Parathyroid adenoma (tissue), 2 donors: ENCODE measurements at regions not wholly inside any gene's neighbourhood (a gene's known extent, or its start where the extent isn't known, plus 50 kb on each side); places are given as distances from the start of the nearest gene placed in this dataset.

Source experiments
- H2AFZ ChIP-seq: fragments of 300-600 bp; sonication (generic); one replicate; pipeline ENCODE4 v1.7.0; 2017; ENCODE audit warnings: antibody characterized with exemption, mild to moderate bottlenecking
- H3K27ac ChIP-seq: fragments of 300-600 bp; sonication (generic); one replicate; pipeline ENCODE4 v1.7.0; 2017
- H3K27me3 ChIP-seq: fragments of 300-600 bp; sonication (generic); one replicate; pipeline ENCODE4 v1.7.0; 2017; ENCODE audit warnings: low read length; ENCODE audit not compliant: control insufficient read depth, insufficient read depth
- H3K36me3 ChIP-seq: fragments of 300-600 bp; sonication (generic); one replicate; pipeline ENCODE4 v1.7.0; 2017; ENCODE audit warnings: low read length; ENCODE audit not compliant: control insufficient read depth, insufficient read depth
- H3K4me1 ChIP-seq: fragments of 300-600 bp; sonication (generic); one replicate; pipeline ENCODE4 v1.7.0; 2017; ENCODE audit warnings: control low read depth
- H3K4me2 ChIP-seq: fragments of 300-600 bp; sonication (generic); one replicate; pipeline ENCODE4 v1.7.0; 2017; ENCODE audit warnings: low read length
- H3K4me3 ChIP-seq: fragments of 300-600 bp; sonication (generic); one replicate; pipeline ENCODE4 v1.7.0; 2017; ENCODE audit warnings: low read depth, low read length
- H3K79me2 ChIP-seq: fragments of 300-600 bp; sonication (generic); one replicate; pipeline ENCODE4 v1.7.0; 2017; ENCODE audit warnings: control low read depth
- H3K9ac ChIP-seq: fragments of 300-600 bp; sonication (generic); one replicate; pipeline ENCODE4 v1.7.0; 2017; ENCODE audit warnings: mild to moderate bottlenecking
- H3K9me3 ChIP-seq: fragments of 300-600 bp; sonication (generic); one replicate; pipeline ENCODE4 v1.7.0; 2017; ENCODE audit warnings: low read length; ENCODE audit not compliant: control insufficient read depth
- TF ChIP-seq, protein P1 (sequence below): fragments of 300-600 bp; sonication (generic); IDR thresholded peaks from one replicate; pipeline ENCODE4 v1.7.0; 2017; ENCODE audit warnings: antibody characterized with exemption, mild to moderate bottlenecking
- donor health status: primary hyperparathyroidism.

DNA sequence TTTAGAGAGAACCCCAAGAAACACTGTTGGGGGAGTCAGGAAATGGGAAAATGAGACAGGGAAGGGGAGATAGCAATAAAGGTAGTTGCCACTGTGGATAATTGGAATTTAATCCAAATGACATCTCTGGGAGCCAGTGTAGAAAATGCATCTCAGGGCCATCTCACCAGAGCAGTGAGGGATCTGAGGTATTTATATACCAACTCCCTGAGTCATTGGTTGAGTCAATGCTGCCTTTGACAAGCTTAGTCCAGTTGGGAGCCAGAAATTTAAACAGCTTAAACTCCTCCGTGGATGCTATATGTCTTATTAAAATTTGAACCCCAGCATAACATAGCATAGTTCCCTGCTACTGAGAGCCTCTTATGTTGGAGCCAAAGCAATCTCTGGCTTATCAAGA lies 140.3 kb downstream of the SLC30A10 start:
- Histone ChIP-seq H3K4me3 (no peak overlapping the region), H3K79me2 (no peaks in the 10 kb centered on the region), H3K9me3 (no peaks in the 10 kb centered on the region), H3K4me2 (no peak overlapping the region), H3K27ac (no peak overlapping the region), H2AFZ (no peak overlapping the region), H3K9ac (no peak overlapping the region), H3K4me1 (no peaks in the 10 kb centered on the region), H3K36me3 (no peaks in the 10 kb centered on the region), H3K27me3 (no peaks in the 10 kb centered on the region)
- TF ChIP-seq, protein P1, sequence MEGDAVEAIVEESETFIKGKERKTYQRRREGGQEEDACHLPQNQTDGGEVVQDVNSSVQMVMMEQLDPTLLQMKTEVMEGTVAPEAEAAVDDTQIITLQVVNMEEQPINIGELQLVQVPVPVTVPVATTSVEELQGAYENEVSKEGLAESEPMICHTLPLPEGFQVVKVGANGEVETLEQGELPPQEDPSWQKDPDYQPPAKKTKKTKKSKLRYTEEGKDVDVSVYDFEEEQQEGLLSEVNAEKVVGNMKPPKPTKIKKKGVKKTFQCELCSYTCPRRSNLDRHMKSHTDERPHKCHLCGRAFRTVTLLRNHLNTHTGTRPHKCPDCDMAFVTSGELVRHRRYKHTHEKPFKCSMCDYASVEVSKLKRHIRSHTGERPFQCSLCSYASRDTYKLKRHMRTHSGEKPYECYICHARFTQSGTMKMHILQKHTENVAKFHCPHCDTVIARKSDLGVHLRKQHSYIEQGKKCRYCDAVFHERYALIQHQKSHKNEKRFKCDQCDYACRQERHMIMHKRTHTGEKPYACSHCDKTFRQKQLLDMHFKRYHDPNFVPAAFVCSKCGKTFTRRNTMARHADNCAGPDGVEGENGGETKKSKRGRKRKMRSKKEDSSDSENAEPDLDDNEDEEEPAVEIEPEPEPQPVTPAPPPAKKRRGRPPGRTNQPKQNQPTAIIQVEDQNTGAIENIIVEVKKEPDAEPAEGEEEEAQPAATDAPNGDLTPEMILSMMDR: no peak

DNA sequence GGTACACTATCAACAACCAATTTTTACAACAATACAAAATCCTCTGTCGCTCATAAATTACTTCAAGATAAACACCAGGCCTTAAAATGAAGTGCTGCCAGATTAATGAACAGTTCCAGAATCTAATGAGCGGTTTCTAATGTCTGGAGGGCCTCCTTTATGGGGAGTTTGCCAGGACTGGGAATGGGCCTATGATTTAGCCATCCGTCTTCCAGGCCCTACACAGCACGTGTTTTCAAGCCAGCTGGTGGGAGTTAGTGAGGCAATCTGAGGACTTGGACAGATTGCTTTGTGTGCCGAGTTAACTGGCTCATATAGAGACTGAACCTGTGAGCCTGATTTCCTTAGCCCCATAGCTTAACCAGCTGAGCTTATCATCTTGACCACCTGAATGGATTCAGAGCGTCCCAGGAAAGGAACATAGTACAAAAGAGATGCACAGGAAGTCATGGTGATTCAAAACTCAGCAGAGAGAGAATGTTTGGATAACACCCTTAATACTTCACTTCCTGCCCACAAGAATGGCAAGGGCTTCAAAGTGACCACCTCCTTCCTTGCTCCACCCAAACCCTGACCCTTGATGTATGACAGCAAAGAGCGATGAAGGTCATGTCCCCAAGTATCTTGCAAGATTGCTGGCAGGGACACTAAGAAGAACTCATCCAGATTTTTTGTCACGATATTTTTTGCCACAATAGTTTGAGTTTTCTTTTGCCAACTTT lies 143.5 kb downstream of the SLC30A10 start:
- Histone ChIP-seq H3K4me1 (no peaks in the 10 kb centered on the region), H3K4me2 (no peak overlapping the region), H3K79me2 (no peaks in the 10 kb centered on the region), H3K9me3 (no peaks in the 10 kb centered on the region), H3K4me3 (no peak overlapping the region), H3K27ac (no peak overlapping the region), H3K9ac (no peak overlapping the region), H3K36me3 (no peaks in the 10 kb centered on the region), H3K27me3 (no peaks in the 10 kb centered on the region), H2AFZ (no peak overlapping the region)
- TF ChIP-seq, protein P1: no peak

DNA sequence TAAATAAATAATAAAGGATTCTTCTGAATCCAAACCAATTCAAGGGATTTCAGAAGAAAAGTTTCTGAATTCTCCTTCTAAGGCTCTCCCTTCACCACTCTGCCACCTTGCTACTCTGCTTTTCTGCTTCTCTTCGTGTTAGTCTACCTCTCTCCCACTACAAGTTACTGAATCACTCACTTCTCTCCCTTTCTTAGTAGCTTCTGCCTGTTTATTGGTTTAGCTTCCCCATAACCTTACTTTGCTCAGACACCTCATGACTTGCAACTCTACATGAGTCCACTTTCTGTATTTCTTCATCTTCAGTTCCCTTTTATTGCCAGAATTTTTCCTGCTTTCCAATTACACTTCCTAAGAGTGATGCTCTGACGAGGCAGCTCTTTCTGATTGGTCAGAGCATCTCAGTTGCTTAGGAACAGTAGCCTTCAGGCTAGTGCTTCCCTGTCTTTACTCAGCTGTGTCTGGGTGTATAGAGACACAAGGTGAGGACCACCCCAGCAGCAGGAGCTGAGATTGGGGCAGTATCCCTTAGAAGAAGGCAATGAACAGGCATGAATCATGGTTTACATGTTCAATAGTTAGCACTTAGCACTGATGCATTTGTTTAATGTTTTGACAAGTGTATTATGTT lies 144.6 kb downstream of the SLC30A10 start:
- Histone ChIP-seq H3K79me2 (no peaks in the 10 kb centered on the region), H3K27me3 (no peaks in the 10 kb centered on the region), H3K4me2 (no peak overlapping the region), H3K36me3 (no peaks in the 10 kb centered on the region), H3K4me1 (no peaks in the 10 kb centered on the region), H3K27ac (no peak overlapping the region), H3K9me3 (no peaks in the 10 kb centered on the region), H3K4me3 (no peak overlapping the region), H3K9ac (no peak overlapping the region), H2AFZ (no peak overlapping the region)
- TF ChIP-seq, protein P1: no peak

DNA sequence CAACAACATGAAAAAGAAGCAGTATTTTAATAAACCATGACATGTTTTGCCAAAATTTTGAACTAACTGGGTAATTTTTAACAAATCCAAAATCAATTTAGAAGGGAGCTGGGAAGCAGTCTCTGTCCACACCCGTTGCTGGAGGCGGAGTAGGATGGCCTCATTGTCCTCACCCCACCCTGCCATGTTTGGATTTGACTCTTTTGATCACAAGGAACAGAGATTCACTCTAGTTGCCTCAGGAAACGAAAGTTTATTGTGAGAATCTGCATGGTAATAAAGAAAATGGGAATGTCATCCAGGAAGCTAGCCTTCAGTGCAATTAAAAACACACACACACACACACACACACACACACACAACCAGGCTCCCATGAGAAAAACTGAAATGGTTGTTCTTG lies 145.4 kb downstream of the SLC30A10 start:
- no peaks in the 10 kb centered on the region for H3K36me3 ChIP-seq
- H2AFZ ChIP-seq: no peak overlapping the region
- H3K4me3 ChIP-seq: no peak overlapping the region

More for the DNA sequence above, 145.4 kb downstream of the SLC30A10 start:
- no peaks in the 10 kb centered on the region for H3K9me3 ChIP-seq
- H3K79me2 ChIP-seq: no peaks in the 10 kb centered on the region
- no peak overlapping the region for H3K9ac ChIP-seq
- TF ChIP-seq, protein P1: no peak
- no peaks in the 10 kb centered on the region for H3K4me1 ChIP-seq
- no peak overlapping the region for H3K27ac ChIP-seq
- H3K4me2 ChIP-seq: no peak overlapping the region
- H3K27me3 ChIP-seq: no peaks in the 10 kb centered on the region
